Stimulated activated naive CD8-positive, alpha-beta T cell treated with anti-CD3 and anti-CD28 coated beads, Interleukin-15, Interleukin-2, amounts not matched to agents 100 U/mL and 50 U/mL, for 24 hours (primary cell): ENCODE measurements at regions not wholly inside any gene's neighbourhood (a gene's known extent, or its start where the extent isn't known, plus 50 kb on each side); places are given as distances from the start of the nearest gene placed in this dataset.
"Not testable (repeated sequence)": the region's sequence is repeated elsewhere in the genome, so short reads cannot be mapped to it uniquely, and the experiment has no call there.

Experiments used
- ATAC-seq: fragments of 150-1000 bp; cut with Tn5 transposase; one replicate; pipeline ENCODE4 v1.10.0; 2021
- DNase-seq: peaks from one replicate; pipeline ENCODE4 v3.0.0; 2021

DNA sequence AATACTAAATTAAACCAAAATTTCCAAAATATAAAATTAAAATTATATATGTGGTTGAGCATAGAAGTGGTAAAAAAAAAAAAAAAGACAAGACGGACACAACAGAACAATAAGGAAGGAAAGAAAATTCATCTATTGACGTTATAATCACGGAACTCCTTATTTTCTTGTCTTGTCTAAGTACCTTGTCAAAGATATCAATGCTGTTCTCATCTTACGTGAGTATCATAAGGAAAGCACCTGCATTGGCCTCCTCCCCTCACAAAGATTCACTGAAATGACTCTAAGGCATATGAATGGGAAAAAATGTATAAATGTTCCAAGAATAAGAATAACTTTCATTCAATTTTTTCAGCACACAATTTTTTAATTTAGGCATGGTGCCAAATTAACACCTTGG lies 135.4 kb downstream of the PPP1R3A start:
- DNase-seq: no peak
- ATAC-seq: no peak

GRCh38 chr7:113775804-113776203 lies 143.0 kb downstream of the PPP1R3A start:
- ATAC-seq (no peak), DNase-seq (no peak)

GRCh38 chr7:113775401-113775800 lies 143.4 kb downstream of the PPP1R3A start:
- DNase-seq (no peak), ATAC-seq (no peak)

DNA sequence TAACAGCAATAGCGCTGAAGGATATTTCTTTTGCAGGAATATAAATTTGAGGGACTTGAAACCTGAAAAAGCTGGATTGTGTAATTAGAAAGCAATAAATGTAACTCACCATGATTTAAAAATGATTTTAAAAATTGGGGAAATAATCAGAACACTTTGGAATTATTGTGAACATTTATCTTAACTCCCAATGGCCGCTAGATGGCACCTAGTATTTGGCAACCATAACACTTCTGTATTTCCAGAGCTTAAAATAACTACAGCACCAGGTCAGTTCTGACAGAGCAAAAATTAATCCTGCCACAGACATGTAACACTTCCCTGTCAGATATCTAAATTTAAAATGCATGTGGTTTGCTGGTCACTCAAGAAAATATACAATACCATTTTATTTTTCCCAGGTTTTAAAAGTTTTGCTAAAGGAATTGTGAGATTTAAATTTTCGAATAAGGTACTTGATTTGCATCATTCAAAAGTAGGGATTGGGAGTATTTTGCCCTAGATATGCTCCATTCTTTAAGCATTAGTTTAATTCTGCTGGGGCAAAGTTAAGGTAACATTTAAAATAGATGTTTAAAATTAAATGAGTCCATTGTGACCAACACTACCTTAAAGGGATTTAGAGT lies 144.5 kb downstream of the PPP1R3A start:
- no peak for ATAC-seq
- no peak for DNase-seq

GRCh38 chr7:113770146-113770738 lies 148.6 kb downstream of the PPP1R3A start:
- ATAC-seq (no peak), DNase-seq (no peak)

- ATAC-seq (no peak), DNase-seq (no peak)
Measured at GRCh38 chr7:113768387-113768786, 150.4 kb downstream of the PPP1R3A start.

DNA sequence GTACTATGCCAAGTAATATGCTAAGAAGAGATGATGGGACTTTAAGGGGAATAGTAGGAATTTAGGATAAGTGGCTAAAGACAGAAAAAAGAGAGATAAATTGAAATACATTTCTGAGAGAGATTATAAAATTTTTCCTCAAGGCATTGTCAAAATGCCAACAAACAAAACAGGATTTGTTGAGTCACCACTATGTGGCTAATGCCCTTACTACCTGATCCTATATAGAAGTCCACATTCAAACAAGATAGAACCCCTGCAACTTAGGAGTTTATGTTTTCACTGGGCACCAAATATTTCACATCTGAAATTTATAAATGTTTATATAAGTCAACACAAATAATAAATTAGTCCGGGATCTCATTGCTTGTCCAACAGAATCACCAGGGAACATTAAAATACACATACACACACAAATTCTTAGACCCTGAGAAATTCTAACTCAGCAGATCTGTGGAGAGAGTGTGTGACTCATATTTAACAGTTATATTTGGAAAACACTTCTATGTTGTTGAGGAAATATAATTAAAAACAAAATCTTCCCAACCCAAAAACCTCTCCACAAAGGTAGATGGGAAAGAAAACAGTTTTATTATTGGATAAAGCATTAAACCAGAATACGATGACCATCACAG lies 154.3 kb downstream of the PPP1R3A start:
- DNase-seq (no peak), ATAC-seq (no peak)

- no peak for DNase-seq
- ATAC-seq: no peak
Measured at GRCh38 chr7:113763226-113763625, 155.6 kb downstream of the PPP1R3A start.

- no peak for DNase-seq
- no peak for ATAC-seq
Measured at GRCh38 chr7:113756250-113756649, 162.6 kb downstream of the PPP1R3A start.

GRCh38 chr7:113752689-113753088 lies 166.1 kb downstream of the PPP1R3A start:
- no peak for DNase-seq
- no peak for ATAC-seq

DNA sequence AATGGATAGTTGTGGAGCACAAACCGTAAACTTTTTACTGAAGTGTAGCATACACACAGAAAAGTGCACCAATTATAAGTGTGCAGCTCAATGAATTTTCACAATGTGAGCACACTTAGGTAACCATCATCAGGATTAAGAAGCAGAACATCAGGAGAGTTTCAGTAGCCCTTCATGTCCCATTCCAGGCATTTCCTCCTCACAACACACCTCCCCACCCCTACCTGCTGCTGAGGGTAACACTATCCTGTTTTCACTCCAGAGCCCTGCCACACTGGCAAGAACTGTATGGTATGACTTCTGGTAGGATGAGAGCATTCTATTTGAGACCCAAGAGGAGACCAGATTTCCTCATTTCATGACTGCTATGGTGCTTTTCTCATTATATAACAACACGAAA lies 166.5 kb downstream of the PPP1R3A start:
- no peak for DNase-seq
- no peak for ATAC-seq

GRCh38 chr7:113751547-113751946 lies 167.3 kb downstream of the PPP1R3A start:
- ATAC-seq (no peak), DNase-seq (no peak)

DNA sequence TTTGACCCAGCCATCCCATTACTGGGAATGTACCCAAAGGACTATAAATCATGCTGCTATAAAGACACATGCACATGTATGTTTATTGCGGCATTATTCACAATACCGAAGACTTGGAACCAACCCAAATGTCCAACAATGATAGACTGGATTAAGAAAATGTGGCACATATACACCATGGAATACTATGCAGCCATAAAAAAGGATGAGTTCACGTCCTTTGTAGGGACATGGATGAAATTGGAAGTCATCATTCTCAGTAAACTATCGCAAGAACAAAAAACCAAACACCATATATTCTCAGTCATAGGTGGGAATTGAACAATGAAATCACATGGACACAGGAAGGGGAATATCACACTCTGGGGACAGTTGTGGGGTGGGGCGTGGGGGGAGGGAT lies 170.4 kb downstream of the PPP1R3A start:
- not testable (repeated sequence) for ATAC-seq

DNA sequence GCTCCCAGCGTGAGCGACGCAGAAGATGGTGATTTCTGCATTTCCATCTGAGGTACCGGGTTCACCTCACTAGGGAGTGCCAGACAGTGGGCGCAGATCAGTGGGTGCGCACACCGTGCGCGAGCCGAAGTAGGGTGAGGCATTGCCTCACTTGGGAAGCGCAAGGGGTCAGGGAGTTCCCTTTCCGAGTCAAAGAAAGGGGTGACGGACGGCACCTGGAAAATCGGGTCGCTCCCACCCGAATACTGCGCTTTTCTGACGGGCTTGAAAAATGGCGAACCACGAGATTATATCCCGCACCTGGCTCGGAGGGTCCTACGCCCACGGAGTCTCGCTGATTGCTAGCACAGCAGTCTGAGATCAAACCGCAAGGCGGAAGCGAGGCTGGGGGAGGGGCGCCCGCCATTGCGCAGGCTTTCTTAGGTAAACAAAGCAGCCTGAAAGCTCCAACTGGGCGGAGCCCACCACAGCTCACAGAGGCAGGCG lies 175.8 kb downstream of the PPP1R3A start:
- DNase-seq, ATAC-seq: not testable (repeated sequence)

More for the DNA sequence above, 170.4 kb downstream of the PPP1R3A start:
- DNase-seq: not testable (repeated sequence)

DNA sequence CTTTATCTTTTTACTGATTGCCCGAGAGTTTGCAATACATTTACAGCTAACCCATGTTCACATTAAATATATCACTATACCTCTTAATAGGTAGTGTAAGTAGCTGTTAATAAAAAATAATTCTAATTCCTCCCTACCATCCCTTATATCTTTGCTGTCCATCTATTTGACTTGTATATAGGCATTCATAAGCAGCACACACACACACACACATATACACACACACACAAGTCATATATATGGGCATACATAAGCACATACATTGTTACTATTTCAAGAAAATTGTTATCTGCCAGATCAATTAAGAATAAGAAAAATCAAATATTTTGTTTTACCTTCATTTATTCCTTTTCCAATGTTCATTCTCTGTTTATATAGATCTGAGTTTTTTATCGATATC lies 176.4 kb downstream of the PPP1R3A start:
- DNase-seq (no peak), ATAC-seq (no peak)

DNA sequence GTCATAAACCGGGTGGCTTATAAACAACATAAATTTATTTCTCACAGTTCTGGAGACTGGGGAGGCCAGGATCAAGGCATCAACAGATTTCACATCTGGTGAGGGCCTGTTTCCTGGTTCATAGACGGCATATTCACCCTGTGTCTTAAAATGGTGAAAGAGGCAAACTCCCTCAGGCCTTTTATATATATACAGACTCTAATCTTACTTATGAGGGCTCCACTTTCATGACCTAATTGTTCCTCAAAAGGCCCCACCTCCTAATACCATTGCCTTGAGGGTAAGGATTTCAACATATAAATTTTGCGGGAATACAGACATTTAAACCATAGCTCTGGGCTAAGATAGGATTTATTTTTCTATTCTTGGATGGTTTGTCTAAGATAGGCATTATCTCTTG lies 187.2 kb downstream of the PPP1R3A start:
- DNase-seq: no peak
- no peak for ATAC-seq

DNA sequence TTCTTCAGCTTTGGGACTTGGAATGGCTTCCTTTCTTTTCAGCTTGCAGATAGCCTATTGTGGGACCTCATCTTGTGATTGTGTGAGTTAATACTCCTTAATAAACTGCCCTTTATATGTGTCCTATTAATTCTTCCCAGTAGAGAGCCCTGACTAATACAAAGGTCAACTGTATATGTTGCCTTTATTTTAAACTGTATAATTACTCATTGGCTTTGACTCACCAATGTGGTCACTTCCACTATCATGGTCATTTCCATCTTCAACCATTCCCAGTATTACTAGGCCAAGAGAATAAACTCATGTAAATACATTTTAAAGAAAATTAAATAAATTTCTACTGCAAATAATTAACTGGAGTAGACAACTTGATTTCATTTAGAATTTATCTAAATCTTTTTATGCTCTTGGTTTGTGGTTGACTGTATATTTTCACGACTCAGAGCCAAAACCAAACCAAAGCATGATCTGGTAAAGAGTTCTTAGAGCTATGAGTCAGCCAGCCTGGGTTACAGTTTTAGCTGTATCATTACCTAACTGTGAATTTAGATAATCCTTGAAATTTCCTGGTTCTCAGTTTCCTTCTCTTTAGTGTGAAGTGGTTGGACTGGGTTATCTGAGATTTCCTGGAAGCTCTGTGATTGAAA lies 188.4 kb downstream of the PPP1R3A start:
- DNase-seq (no peak), ATAC-seq (no peak)

- ATAC-seq (no peak), DNase-seq (no peak)
Measured at GRCh38 chr7:113727486-113727885, 191.3 kb downstream of the PPP1R3A start.

- DNase-seq (no peak), ATAC-seq (no peak)
Measured at GRCh38 chr7:113722006-113722405, 196.8 kb downstream of the PPP1R3A start.

GRCh38 chr7:113717739-113718138 lies 201.1 kb downstream of the PPP1R3A start:
- no peak for DNase-seq
- ATAC-seq: no peak

GRCh38 chr7:113715981-113716856 lies 202.6 kb downstream of the PPP1R3A start:
- no peak for ATAC-seq
- DNase-seq: no peak

DNA sequence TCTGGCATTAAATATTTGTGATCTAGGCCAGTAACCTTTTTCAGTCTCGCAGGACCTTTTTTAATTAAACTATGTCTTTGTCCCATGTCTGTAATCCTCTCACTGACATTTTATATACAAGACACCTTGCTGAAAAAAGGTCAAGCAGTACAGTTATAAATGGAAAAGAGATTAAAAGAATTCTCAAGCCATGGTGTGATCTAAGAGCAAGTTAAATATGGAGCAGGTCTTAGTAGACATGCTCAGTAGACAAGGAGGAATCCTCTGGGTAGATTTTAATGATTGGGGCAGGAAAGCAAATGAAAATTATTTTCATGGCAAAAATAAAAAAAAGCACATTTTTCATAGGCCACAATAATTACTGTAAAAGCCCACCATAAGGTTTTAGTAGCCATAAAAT lies 203.5 kb downstream of the PPP1R3A start:
- no peak for DNase-seq
- no peak for ATAC-seq
